Hepatocyte (in vitro differentiated cells): ENCODE measurements at regions not wholly inside any gene's neighbourhood (a gene's known extent, or its start where the extent isn't known, plus 50 kb on each side); places are given as distances from the start of the nearest gene placed in this dataset.

Experiments used
- CTCF ChIP-seq: fragments of 200-600 bp; sonication (generic); IDR thresholded peaks from 2 replicates; pipeline ENCODE4 v1.5.1; 2016; ENCODE audit warnings: antibody characterized with exemption, mild to moderate bottlenecking; ENCODE audit not compliant: poor library complexity
- EZH2phosphoT487 ChIP-seq: fragments of 200-600 bp; sonication (generic); IDR thresholded peaks from one replicate; pipeline ENCODE4 v1.6.1; 2018; ENCODE audit warnings: antibody characterized with exemption, mild to moderate bottlenecking, low read depth, moderate library complexity; ENCODE audit not compliant: unreplicated experiment, severe bottlenecking

DNA sequence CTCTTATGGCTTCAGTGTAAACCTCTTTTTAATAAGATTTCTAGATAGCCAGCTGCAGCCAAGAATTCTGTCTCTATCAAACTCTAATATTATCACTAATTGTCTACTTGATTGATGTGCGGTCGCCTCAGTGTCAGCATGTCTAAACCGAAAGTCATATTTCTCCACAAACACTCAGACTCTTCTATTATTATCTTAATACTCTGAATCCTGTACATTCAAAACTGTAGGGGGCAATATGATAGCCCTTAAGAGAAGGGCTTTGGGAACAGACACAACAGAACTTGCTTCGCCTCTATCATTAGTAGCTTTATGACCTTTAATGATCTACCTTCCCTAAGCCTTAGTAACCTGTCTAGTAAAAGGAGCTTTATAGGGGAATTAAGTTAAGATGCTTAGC is 379.7 kb upstream of the PTCHD4 start:
- TF ChIP-seq CTCF, result no peak
- TF ChIP-seq EZH2phosphoT487, result no peak
